Endodermal cell (in vitro differentiated cells): ENCODE measurements at regions not wholly inside any gene's neighbourhood (a gene's known extent, or its start where the extent isn't known, plus 50 kb on each side); places are given as distances from the start of the nearest gene placed in this dataset.

Experiments used
- DNase-seq: peaks from one replicate; pipeline ENCODE4 v3.0.0-alpha.2; 2017
- H3K27ac ChIP-seq: 2 replicates; pipeline ENCODE4 v1.5.1; 2013; ENCODE audit warnings: mild to moderate bottlenecking, low read depth, low read length, moderate library complexity
- H3K27me3 ChIP-seq: 2 replicates; pipeline ENCODE4 v1.6.1; 2013; ENCODE audit warnings: mild to moderate bottlenecking, low read length, moderate library complexity; ENCODE audit not compliant: insufficient read depth, control insufficient read depth, poor library complexity, severe bottlenecking
- H3K36me3 ChIP-seq: 2 replicates; pipeline ENCODE4 v1.7.0; 2013; ENCODE audit warnings: mild to moderate bottlenecking, low read length, moderate library complexity; ENCODE audit not compliant: control insufficient read depth, insufficient read depth
- H3K4me1 ChIP-seq: one replicate; pipeline ENCODE4 v1.7.0; 2013; ENCODE audit warnings: low read length; ENCODE audit not compliant: control insufficient read depth, insufficient read depth
- H3K4me3 ChIP-seq: 2 replicates; pipeline ENCODE4 v1.5.1; 2013; ENCODE audit warnings: mild to moderate bottlenecking, low read length, moderate library complexity
- H3K9ac ChIP-seq: 2 replicates; pipeline ENCODE4 v1.6.1; 2013; ENCODE audit warnings: mild to moderate bottlenecking, low read length, moderate library complexity; ENCODE audit not compliant: poor library complexity, severe bottlenecking; ENCODE audit errors: extremely low read depth
- H3K9me3 ChIP-seq: 2 replicates; pipeline ENCODE4 v1.6.1; 2013; ENCODE audit warnings: mild to moderate bottlenecking, low read length, moderate library complexity; ENCODE audit not compliant: control insufficient read depth
- H3K27ac Mint-ChIP-seq: 2 replicates; pipeline ENCODE4 v1.8.0; 2020; ENCODE audit warnings: mixed read lengths
- H3K27me3 Mint-ChIP-seq: 2 replicates; pipeline ENCODE4 v1.8.0; 2021; ENCODE audit warnings: mild to moderate bottlenecking, mixed read lengths; ENCODE audit not compliant: insufficient read depth
- H3K36me3 Mint-ChIP-seq: 2 replicates; pipeline ENCODE4 v1.8.0; 2020; ENCODE audit warnings: low read depth, mixed read lengths
- H3K4me1 Mint-ChIP-seq: 2 replicates; pipeline ENCODE4 v1.8.0; 2020; ENCODE audit warnings: mixed read lengths
- H3K4me3 Mint-ChIP-seq: 2 replicates; pipeline ENCODE4 v1.8.0; 2020; ENCODE audit warnings: mild to moderate bottlenecking, moderate library complexity, mixed read lengths
- H3K9me3 Mint-ChIP-seq: 2 replicates; pipeline ENCODE4 v1.8.0; 2020; ENCODE audit warnings: mild to moderate bottlenecking, mixed read lengths
- WGBS, 2 experiments: methylation state at CpG; one replicate each; pipeline versions ENCODE4 v1.1.5 to v1.1.7; 2013; ENCODE audit warnings: missing lambda C conversion rate in 2 of 2, mixed read lengths in 1 of 2; ENCODE audit not compliant: insufficient coverage in 1 of 2, insufficient read length in 1 of 2; 5-methylcytosine and 5-hydroxymethylcytosine counted together
- TF ChIP-seq, protein P1 (sequence below): fragments of 200-600 bp; sonication (generic); conservative IDR thresholded peaks from 2 replicates; pipeline ENCODE4 v1.5.0; 2021; ENCODE audit warnings: antibody characterized with exemption, mild to moderate bottlenecking

- peaks cover 16% of the 10 kb centered on the region for H3K4me1 Mint-ChIP-seq
These were observed 190.5 kb upstream of the PPP1R26 start for GRCh38 chr9:135289081-135289491.

GRCh38 chr9:135290086-135290485, 189.5 kb upstream of the PPP1R26 start:
- Mint-ChIP-seq H3K36me3 (no peaks in the 10 kb centered on the region), H3K4me1 (peaks cover 18% of the 10 kb centered on the region), H3K9me3 (no peaks in the 10 kb centered on the region), H3K4me3 (no peak overlapping the region), H3K27me3 (no peaks in the 10 kb centered on the region), H3K27ac (no peak overlapping the region)
- Histone ChIP-seq H3K27me3 (no peaks in the 10 kb centered on the region), H3K9ac (no peak overlapping the region), H3K9me3 (no peaks in the 10 kb centered on the region), H3K4me3 (no peak overlapping the region), H3K27ac (no peak overlapping the region), H3K4me1 (peaks cover under 1% of the 10 kb centered on the region), H3K36me3 (no peaks in the 10 kb centered on the region)
- TF ChIP-seq, protein P1, sequence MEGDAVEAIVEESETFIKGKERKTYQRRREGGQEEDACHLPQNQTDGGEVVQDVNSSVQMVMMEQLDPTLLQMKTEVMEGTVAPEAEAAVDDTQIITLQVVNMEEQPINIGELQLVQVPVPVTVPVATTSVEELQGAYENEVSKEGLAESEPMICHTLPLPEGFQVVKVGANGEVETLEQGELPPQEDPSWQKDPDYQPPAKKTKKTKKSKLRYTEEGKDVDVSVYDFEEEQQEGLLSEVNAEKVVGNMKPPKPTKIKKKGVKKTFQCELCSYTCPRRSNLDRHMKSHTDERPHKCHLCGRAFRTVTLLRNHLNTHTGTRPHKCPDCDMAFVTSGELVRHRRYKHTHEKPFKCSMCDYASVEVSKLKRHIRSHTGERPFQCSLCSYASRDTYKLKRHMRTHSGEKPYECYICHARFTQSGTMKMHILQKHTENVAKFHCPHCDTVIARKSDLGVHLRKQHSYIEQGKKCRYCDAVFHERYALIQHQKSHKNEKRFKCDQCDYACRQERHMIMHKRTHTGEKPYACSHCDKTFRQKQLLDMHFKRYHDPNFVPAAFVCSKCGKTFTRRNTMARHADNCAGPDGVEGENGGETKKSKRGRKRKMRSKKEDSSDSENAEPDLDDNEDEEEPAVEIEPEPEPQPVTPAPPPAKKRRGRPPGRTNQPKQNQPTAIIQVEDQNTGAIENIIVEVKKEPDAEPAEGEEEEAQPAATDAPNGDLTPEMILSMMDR: no peak
- 85 to 87% methylated on average over 5 to 9 of the region's 9 CpGs for WGBS, 2 experiments
- DNase-seq: no peak

More at GRCh38 chr9:135289081-135289491, 190.5 kb upstream of the PPP1R26 start:
- H3K4me3 ChIP-seq: no peak overlapping the region
- no peak overlapping the region for H3K27ac Mint-ChIP-seq
- 91 to 93% methylated on average over 15 to 17 of the region's 17 CpGs for WGBS, 2 experiments
- no peak overlapping the region for H3K27ac ChIP-seq
- H3K9me3 Mint-ChIP-seq: no peaks in the 10 kb centered on the region
- no peaks in the 10 kb centered on the region for H3K36me3 Mint-ChIP-seq
- no peaks in the 10 kb centered on the region for H3K4me1 ChIP-seq
- TF ChIP-seq, protein P1: no peak
- H3K9me3 ChIP-seq: no peaks in the 10 kb centered on the region
- H3K27me3 Mint-ChIP-seq: no peaks in the 10 kb centered on the region
- H3K4me3 Mint-ChIP-seq: no peak overlapping the region
- no peak for DNase-seq
- H3K9ac ChIP-seq: no peak overlapping the region
- H3K36me3 ChIP-seq: no peaks in the 10 kb centered on the region
- H3K27me3 ChIP-seq: no peaks in the 10 kb centered on the region

DNA sequence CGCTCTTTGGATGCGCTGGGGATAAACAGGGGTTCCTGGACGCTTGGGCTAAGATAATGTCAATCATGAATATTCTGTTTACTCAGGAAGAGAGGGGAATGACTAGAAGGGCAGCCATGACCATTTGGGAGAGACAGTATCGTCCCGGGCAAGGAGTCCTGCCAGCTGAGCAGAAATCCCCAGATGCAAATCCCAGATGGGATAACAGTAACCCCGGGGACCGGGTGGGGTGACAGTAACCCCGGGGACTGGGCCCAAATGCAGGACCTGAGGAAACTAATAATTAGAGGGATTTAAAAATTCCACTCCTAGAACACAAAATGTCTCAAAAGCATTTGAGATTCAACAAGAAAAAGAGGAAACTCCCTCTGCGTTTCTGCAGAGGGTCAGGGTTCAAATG, 189.0 kb upstream of the PPP1R26 start:
- 94 to 95% methylated on average over 6 to 9 of the region's 9 CpGs for WGBS, 2 experiments
- H3K4me3 Mint-ChIP-seq: no peak overlapping the region
- Histone ChIP-seq H3K4me1 (peaks cover 4% of the 10 kb centered on the region), H3K27ac (no peak overlapping the region), H3K9me3 (no peaks in the 10 kb centered on the region), H3K9ac (no peak overlapping the region), H3K27me3 (no peaks in the 10 kb centered on the region), H3K36me3 (no peaks in the 10 kb centered on the region), H3K4me3 (no peak overlapping the region)
- H3K9me3 Mint-ChIP-seq: no peaks in the 10 kb centered on the region
- H3K4me1 Mint-ChIP-seq: peaks cover 23% of the 10 kb centered on the region
- TF ChIP-seq, protein P1: no peak
- no peak overlapping the region for H3K27ac Mint-ChIP-seq
- DNase-seq: peak; percentile 10
- H3K36me3 Mint-ChIP-seq: no peaks in the 10 kb centered on the region
- H3K27me3 Mint-ChIP-seq: no peaks in the 10 kb centered on the region
